ENCODE measurements at regions not wholly inside any gene's neighbourhood (a gene's known extent, or its start where the extent isn't known, plus 50 kb on each side); places are given as distances from the start of the nearest gene placed in this dataset.

- no peak for DNase-seq (ENCODE audit: low read depth)
These were observed 52.5 kb upstream of the C9orf72 start for GRCh38 chr9:27625751-27626150.

GRCh38 chr9:27626244-27627187 lies 53.2 kb upstream of the C9orf72 start:
- DNase-seq (ENCODE audit: low read depth) = no peak

DNA sequence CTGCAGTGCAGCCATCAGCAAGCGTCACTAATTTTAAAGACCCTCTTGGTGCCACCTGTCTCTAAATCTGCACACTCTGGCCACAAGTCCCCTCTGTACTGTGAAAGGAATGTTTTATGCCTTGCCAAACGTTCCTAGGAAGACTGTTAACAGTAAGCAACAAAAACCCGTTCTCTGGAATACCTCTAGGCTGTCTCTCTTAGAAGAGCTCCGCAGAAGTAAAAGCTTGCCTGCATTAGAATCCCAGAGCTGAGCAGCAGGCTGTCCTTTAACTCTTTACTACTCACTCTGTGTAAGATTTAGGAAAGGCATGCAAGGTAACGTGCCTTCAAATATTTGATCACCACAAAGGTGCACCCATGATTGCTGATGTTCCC lies 53.9 kb upstream of the C9orf72 start:
- no peak for DNase-seq (ENCODE audit: low read depth)

GRCh38 chr9:27628311-27628710 lies 55.0 kb upstream of the C9orf72 start:
- no peak for DNase-seq (ENCODE audit: low read depth)

- DNase-seq (ENCODE audit: low read depth) = no peak
These were observed 56.1 kb upstream of the C9orf72 start for GRCh38 chr9:27629425-27629824.

DNA sequence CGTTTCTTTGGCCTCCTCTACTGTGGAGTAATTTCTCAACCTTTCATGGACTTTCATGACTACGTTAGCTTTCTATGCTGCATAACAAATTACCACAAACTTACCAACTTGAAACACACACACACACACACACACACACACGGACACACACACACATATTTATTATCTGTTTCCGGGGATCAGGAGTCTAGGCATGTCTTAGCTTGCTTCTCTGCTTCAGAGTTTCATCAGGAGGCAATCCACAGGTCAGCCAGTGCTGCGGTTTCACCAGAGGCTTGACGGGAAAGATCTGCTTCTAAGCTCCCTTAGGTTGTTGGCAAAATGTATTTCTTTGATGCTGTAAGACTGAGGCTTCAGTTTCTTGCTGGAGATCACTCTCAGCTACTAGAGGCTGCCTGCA lies 59.0 kb upstream of the C9orf72 start:
- no peak for DNase-seq (ENCODE audit: low read depth)

DNA sequence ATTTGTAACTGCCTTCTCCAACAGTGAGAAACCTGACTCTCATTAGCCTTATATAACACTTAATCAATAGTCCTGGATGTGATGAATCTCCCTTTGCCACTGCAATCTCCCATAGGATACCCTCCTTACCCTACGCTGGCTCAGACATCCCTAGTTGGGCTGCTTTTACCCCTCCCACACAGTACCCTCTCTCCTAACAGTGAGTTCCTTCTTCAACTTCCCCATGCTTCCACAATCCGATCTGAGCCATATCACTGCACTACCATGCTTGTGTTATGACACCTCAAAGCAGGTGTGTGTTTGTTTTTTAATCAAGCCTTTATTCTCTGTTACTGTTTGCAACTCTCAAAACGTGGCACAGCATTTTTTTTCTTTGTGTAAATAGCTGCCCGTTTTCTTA lies 60.5 kb upstream of the C9orf72 start:
- no peak for DNase-seq (ENCODE audit: low read depth)

DNA sequence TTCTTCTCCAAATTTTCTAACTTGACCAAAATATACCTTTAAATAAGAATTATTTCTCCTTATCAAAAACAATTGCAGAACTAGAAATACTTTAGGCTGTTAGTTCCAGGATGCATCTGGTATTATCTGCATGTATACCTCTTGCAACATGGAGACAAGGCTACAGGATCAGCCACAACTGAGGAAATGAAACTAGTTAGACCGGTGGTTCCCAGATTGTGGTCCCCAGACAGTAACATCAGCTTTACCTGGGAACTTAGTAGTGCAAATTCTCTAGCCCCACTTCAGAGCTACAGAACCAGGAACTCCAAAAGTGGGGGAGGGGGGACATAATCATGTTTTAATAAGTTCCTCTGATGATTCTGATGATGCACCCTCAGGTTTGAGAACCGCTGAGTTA lies 61.6 kb upstream of the C9orf72 start:
- DNase-seq (ENCODE audit: low read depth) = no peak

GRCh38 chr9:27638716-27639115 lies 65.4 kb upstream of the C9orf72 start:
- no peak for DNase-seq (ENCODE audit: low read depth)

DNA sequence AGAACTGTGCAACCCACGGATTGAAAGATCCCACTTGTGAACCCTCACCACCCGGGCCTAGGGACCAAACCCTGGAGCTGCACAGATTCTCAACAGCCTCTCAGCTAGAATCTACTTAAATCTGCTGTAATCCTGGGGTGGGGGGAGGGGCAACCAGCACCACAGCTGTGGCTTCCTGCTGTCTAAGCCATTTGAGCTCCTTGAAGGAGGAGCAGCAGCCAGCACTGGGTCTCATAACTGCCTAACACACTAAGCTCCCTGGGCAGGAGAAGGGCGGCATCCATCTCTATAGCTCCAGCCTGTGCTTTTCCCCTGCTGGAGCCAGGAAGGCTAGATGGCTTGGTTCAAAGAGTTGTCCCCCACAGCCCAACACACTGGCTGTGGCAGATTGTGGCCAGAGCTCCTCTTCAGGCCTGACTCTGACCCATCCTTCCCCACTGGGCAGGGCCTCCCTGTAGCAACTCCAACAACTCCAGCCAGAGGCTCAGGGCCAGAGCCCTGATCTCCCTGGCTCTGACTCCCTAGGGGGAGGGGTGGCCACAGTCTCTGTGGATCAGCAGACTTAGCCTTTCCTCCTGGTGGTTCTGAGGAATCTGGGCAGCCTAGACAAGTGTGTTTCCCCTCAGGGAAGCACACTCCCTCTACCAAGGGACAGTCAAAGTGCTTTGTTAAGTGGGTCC lies 72.0 kb upstream of the C9orf72 start:
- DNase-seq (ENCODE audit: low read depth) = no peak

DNA sequence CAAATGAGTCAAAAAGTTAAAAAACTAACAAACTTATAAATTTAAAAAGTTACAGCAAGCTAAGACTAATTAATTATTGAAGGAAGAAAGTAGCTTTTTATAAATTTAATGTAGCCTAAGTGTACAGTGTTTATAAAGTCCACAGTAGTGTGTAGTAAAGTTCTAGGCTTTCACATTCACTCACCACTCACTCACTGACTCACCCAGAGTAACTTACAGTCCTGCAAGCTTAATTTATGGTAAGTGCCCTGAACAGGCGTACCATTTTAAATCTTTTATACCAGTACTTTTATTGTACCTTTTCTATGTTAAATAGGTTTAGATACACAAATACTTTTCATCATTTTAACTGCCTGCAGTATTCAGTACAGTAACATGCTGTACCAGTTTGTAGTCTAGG lies 80.0 kb upstream of the C9orf72 start:
- DNase-seq (ENCODE audit: low read depth) = no peak

GRCh38 chr9:27653957-27654356 lies 80.7 kb upstream of the C9orf72 start:
- no peak for DNase-seq (ENCODE audit: low read depth)

GRCh38 chr9:27654629-27655285 lies 81.5 kb upstream of the C9orf72 start:
- DNase-seq (ENCODE audit: low read depth) = no peak

GRCh38 chr9:27655441-27655840 lies 82.2 kb upstream of the C9orf72 start:
- DNase-seq (ENCODE audit: low read depth) = no peak

GRCh38 chr9:27659001-27659400 lies 85.7 kb upstream of the C9orf72 start:
- DNase-seq (ENCODE audit: low read depth) = no peak

DNA sequence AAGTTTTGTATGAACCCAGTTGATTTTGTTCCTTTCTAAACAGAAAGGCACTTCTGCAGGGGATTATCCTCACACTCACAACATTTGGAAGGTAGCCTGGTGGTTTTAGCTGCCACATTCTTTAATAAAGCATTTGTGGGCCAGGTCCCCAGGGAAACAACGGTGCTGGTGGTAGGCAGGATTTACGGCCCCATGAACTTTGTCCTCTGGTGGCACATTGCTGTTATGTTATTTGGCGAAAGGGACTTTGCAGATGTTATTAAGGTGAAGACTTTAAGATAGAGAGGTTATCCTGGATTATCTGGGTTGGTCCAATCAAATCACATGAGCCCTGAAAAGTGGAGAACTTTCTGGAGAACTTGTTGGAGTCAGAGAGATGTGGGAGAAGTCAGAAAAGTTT lies 86.3 kb upstream of the C9orf72 start:
- no peak for DNase-seq (ENCODE audit: low read depth)

DNA sequence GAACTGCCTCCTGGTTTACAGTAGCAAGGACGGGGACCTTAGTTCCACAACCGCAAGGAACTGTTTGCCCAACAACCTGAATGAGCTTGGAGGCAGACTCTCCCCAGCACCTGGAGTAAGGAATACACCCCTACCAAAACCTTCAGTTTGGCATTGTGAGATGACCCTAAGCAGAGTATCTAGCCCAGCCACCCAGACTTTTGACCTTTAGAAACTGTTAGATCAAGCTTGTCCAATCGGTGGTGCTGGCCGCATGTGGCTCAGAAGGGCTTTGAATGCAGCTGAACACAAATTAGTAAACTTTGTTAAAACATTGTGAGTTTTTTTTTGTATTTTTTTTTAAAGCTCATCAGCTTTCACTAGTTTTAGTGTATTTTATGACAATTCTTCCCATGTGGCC lies 86.9 kb upstream of the C9orf72 start:
- DNase-seq (ENCODE audit: low read depth) = no peak

GRCh38 chr9:27663526-27663925 lies 90.2 kb upstream of the C9orf72 start:
- DNase-seq (ENCODE audit: low read depth) = no peak

GRCh38 chr9:27664121-27664779 lies 91.0 kb upstream of the C9orf72 start:
- DNase-seq (ENCODE audit: low read depth) = no peak

DNA sequence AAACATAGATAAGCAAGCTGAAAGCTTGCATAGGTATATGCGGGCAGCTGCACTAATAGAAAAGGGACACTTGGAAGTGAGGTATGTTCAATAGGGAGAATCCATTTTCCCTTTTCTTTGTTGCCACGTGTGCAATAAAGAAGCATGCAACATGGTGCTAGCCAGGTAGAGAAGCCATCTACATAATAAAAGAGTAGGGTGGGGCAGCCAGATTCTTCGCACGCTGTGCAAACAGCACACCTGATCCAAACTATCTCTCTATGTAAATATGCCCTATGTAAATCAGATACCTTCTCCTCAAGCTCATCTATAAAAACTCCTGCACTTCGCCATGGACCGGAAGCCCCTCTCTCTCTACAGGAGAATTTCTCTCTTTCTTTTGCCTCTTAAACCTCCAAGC lies 91.9 kb upstream of the C9orf72 start:
- DNase-seq (ENCODE audit: low read depth) = no peak

- DNase-seq (ENCODE audit: low read depth) = no peak
These were observed 95.0 kb upstream of the C9orf72 start for GRCh38 chr9:27668280-27668679.

GRCh38 chr9:27671636-27672035 lies 98.4 kb upstream of the C9orf72 start:
- no peak for DNase-seq (ENCODE audit: low read depth)

All from stimulated activated CD4-positive, alpha-beta T cell treated with anti-CD3 and anti-CD28 coated beads, Interleukin-2, amount 100 ng/mL, for 4 hours (primary cell).